Subcutaneous abdominal adipose tissue (tissue), 5 donors: ENCODE measurements at regions not wholly inside any gene's neighbourhood (a gene's known extent, or its start where the extent isn't known, plus 50 kb on each side); places are given as distances from the start of the nearest gene placed in this dataset.
"Not testable (repeated sequence)": the region's sequence is repeated elsewhere in the genome, so short reads cannot be mapped to it uniquely, and the experiment has no call there.

Experiments used
- H3K27ac ChIP-seq: one replicate; pipeline ENCODE4 v1.7.0; 2013; ENCODE audit warnings: low read depth, mild to moderate bottlenecking, inconsistent platforms, low read length, moderate library complexity
- H3K27me3 ChIP-seq, 5 donors: one replicate each; pipeline ENCODE4 v1.7.0; 2013; ENCODE audit warnings: low read length in 5 of 5, inconsistent platforms in 1 of 5; ENCODE audit not compliant: control insufficient read depth in 5 of 5, insufficient read depth in 4 of 5
- H3K36me3 ChIP-seq, 5 donors: one replicate each; pipeline ENCODE4 v1.7.0; 2013; ENCODE audit warnings: low read length in 5 of 5; ENCODE audit not compliant: control insufficient read depth in 5 of 5, insufficient read depth in 5 of 5
- H3K4me1 ChIP-seq, 5 donors: one replicate each; pipeline ENCODE4 v1.7.0; 2013; ENCODE audit warnings: low read length in 5 of 5, mild to moderate bottlenecking in 3 of 5, moderate library complexity in 1 of 5; ENCODE audit not compliant: control insufficient read depth in 5 of 5, insufficient read depth in 5 of 5
- H3K4me3 ChIP-seq, 5 donors: one replicate each; pipeline ENCODE4 v1.7.0; 2013; ENCODE audit warnings: low read length in 5 of 5, low read depth in 1 of 5
- H3K9ac ChIP-seq, 5 donors: one replicate each; pipeline ENCODE4 v1.7.0; 2013; ENCODE audit warnings: low read length in 5 of 5, mild to moderate bottlenecking in 4 of 5, moderate library complexity in 3 of 5
- H3K9me3 ChIP-seq, 5 donors: one replicate each; pipeline ENCODE4 v1.7.0; 2013; ENCODE audit warnings: low read length in 5 of 5; ENCODE audit not compliant: control insufficient read depth in 5 of 5
- donor health status: healthy.
- donor health status: healthy.
- donor health status: healthy.
- donor health status: healthy.
- donor health status: healthy.

GRCh38 chr16:63776034-63776433 lies 1345.8 kb downstream of the CDH11 start:
- Histone ChIP-seq H3K27ac (no peak overlapping the region), H3K4me1 (no peaks in the 10 kb centered on the region), H3K27me3 (no peaks in the 10 kb centered on the region), H3K9me3 (no peaks in the 10 kb centered on the region), H3K36me3 (no peaks in the 10 kb centered on the region), H3K4me3 (no peak overlapping the region), H3K9ac (no peak overlapping the region)

- Histone ChIP-seq H3K27ac (no peak overlapping the region), H3K36me3 (no peaks in the 10 kb centered on the region), H3K4me3 (no peak overlapping the region), H3K9ac (no peak overlapping the region), H3K9me3 (no peaks in the 10 kb centered on the region), H3K4me1 (no peaks in the 10 kb centered on the region), H3K27me3 (no peaks in the 10 kb centered on the region)
Observed at GRCh38 chr16:63774302-63774701, 1347.6 kb downstream of the CDH11 start.

GRCh38 chr16:63769211-63769610 lies 1352.7 kb downstream of the CDH11 start:
- Histone ChIP-seq H3K9me3 (no peaks in the 10 kb centered on the region), H3K4me1 (no peaks in the 10 kb centered on the region), H3K36me3 (no peaks in the 10 kb centered on the region), H3K4me3 (no peak overlapping the region), H3K9ac (no peak overlapping the region), H3K27ac (no peak overlapping the region), H3K27me3 (no peaks in the 10 kb centered on the region)

GRCh38 chr16:63760246-63760645 lies 1361.6 kb downstream of the CDH11 start:
- not testable (repeated sequence) for H3K4me1 ChIP-seq, H3K9ac ChIP-seq, H3K9me3 ChIP-seq, H3K27me3 ChIP-seq, H3K4me3 ChIP-seq, H3K36me3 ChIP-seq, H3K27ac ChIP-seq

GRCh38 chr16:63752347-63752746 lies 1369.5 kb downstream of the CDH11 start:
- no peak overlapping the region for H3K27ac ChIP-seq
- no peak overlapping the region for H3K4me3 ChIP-seq
- peaks cover 0 to 4% (median 0%) of the 10 kb centered on the region in 5 donors for H3K9me3 ChIP-seq
- H3K4me1 ChIP-seq, result no peaks in the 10 kb centered on the region
- no peaks in the 10 kb centered on the region for H3K36me3 ChIP-seq
- no peak overlapping the region for H3K9ac ChIP-seq
- H3K27me3 ChIP-seq, result no peaks in the 10 kb centered on the region

- no peaks in the 10 kb centered on the region for H3K27me3 ChIP-seq
- H3K27ac ChIP-seq, result no peak overlapping the region
- H3K4me1 ChIP-seq, result no peaks in the 10 kb centered on the region
- no peak overlapping the region for H3K9ac ChIP-seq
- H3K9me3 ChIP-seq, result no peaks in the 10 kb centered on the region
- H3K36me3 ChIP-seq, result no peaks in the 10 kb centered on the region
- H3K4me3 ChIP-seq, result no peak overlapping the region
Observed at GRCh38 chr16:63749276-63749675, 1372.6 kb downstream of the CDH11 start.

- Histone ChIP-seq H3K36me3 (no peaks in the 10 kb centered on the region), H3K27ac (no peak overlapping the region), H3K27me3 (no peaks in the 10 kb centered on the region), H3K4me1 (no peaks in the 10 kb centered on the region), H3K9me3 (no peaks in the 10 kb centered on the region), H3K9ac (no peak overlapping the region), H3K4me3 (no peak overlapping the region)
Observed at GRCh38 chr16:63745456-63745855, 1376.4 kb downstream of the CDH11 start.

GRCh38 chr16:63744077-63744874 lies 1377.6 kb downstream of the CDH11 start:
- Histone ChIP-seq H3K9me3 (no peaks in the 10 kb centered on the region), H3K27me3 (no peaks in the 10 kb centered on the region), H3K36me3 (no peaks in the 10 kb centered on the region), H3K4me1 (no peaks in the 10 kb centered on the region), H3K27ac (no peak overlapping the region), H3K9ac (no peak overlapping the region), H3K4me3 (no peak overlapping the region)

- H3K36me3 ChIP-seq, result no peaks in the 10 kb centered on the region
- H3K27ac ChIP-seq, result no peak overlapping the region
- no peaks in the 10 kb centered on the region for H3K27me3 ChIP-seq
- no peaks in the 10 kb centered on the region for H3K4me1 ChIP-seq
- H3K4me3 ChIP-seq, result no peak overlapping the region
- no peak overlapping the region for H3K9ac ChIP-seq
- H3K9me3 ChIP-seq, result no peaks in the 10 kb centered on the region
Observed at GRCh38 chr16:63742150-63742549, 1379.7 kb downstream of the CDH11 start.

GRCh38 chr16:63737633-63738032 lies 1384.2 kb downstream of the CDH11 start:
- no peak overlapping the region for H3K27ac ChIP-seq
- no peak overlapping the region for H3K4me3 ChIP-seq
- H3K36me3 ChIP-seq, result no peaks in the 10 kb centered on the region
- H3K27me3 ChIP-seq, result no peaks in the 10 kb centered on the region
- no peaks in the 10 kb centered on the region for H3K4me1 ChIP-seq
- H3K9ac ChIP-seq, result no peak overlapping the region
- no peaks in the 10 kb centered on the region for H3K9me3 ChIP-seq
